ENCODE measurements at regions not wholly inside any gene's neighbourhood (a gene's known extent, or its start where the extent isn't known, plus 50 kb on each side); places are given as distances from the start of the nearest gene placed in this dataset.

DNA sequence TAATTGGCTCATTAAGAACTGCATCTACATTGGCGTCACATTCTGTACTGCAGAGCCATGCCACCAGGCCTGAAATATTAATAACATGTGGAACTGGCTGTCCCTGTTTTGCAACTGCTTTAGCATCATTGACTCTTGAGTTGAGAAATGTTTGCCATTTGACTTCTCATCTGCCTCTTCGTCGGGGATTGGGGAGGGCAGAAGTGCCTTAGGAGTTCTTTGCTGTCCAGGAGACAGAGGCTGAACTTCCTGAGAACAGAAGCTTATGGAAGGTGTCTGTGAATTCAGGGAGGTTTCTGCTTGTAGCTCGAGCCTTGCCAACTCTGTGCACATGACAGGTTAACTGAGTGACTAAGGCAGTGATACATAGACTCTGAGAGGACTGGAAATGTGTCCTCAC, 265.0 kb downstream of the KIF4B start:
- no peaks in the 10 kb centered on the region for H3K36me3 Mint-ChIP-seq (ENCODE audit: low read depth)
- no peaks in the 10 kb centered on the region for H3K36me3 ChIP-seq (ENCODE audit: insufficient read depth, low read length)
- H3K9me3 ChIP-seq (ENCODE audit: control insufficient read depth in 1 of 2, insufficient read depth in 1 of 2, low read length in 2 of 2): no peaks in the 10 kb centered on the region
- CTCF ChIA-PET: no interaction called here
- no peak overlapping the region for H3K4me3 ChIP-seq (ENCODE audit: low read length)
- no peak for TF ChIP-seq CTCF (IDR thresholded peaks at IDR 0.05)
- H3K4me1 Mint-ChIP-seq (ENCODE audit: low read depth): no peaks in the 10 kb centered on the region
- H3K27ac ChIP-seq (ENCODE audit: low read depth in 1 of 2, low read length in 2 of 2): no peak overlapping the region
- H3K27me3 ChIP-seq (ENCODE audit: control insufficient read depth in 1 of 2, insufficient read depth in 2 of 2, low read length in 2 of 2): peaks cover 0 to 5% of the 10 kb centered on the region in 2 experiments
- H3K4me3 Mint-ChIP-seq: no peak overlapping the region
- H3K27ac Mint-ChIP-seq: no peak overlapping the region
- intact Hi-C loops (cut with DNase I, micrococcal nuclease): loop anchor here in 1 of 2 experiments (5.0 kb wide), 1 partner anchor 169 kb away; no protein-coding TSS in a partner anchor
- peaks cover 49% of the 10 kb centered on the region for H3K27me3 Mint-ChIP-seq
- POLR2A ChIA-PET: no interaction called here
- ATAC-seq (ENCODE audit: poor library complexity) (no peak), DNase-seq (no peak)
- no peaks in the 10 kb centered on the region for H3K4me1 ChIP-seq (ENCODE audit: insufficient read depth, low read length)
- peaks cover 3% of the 10 kb centered on the region for H3K9me3 Mint-ChIP-seq

- Mint-ChIP-seq H3K9me3 (peaks cover 3% of the 10 kb centered on the region), H3K27me3 (peaks cover 45% of the 10 kb centered on the region), H3K4me3 (no peak overlapping the region), H3K27ac (no peak overlapping the region), H3K4me1 (ENCODE audit: low read depth) (no peaks in the 10 kb centered on the region), H3K36me3 (ENCODE audit: low read depth) (no peaks in the 10 kb centered on the region)
- no peaks in the 10 kb centered on the region for H3K36me3 ChIP-seq (ENCODE audit: insufficient read depth, low read length)
- H3K4me1 ChIP-seq (ENCODE audit: insufficient read depth, low read length): no peaks in the 10 kb centered on the region
- intact Hi-C loops (cut with DNase I, micrococcal nuclease): no loop called here
- H3K27me3 ChIP-seq (ENCODE audit: control insufficient read depth in 1 of 2, insufficient read depth in 2 of 2, low read length in 2 of 2): peaks cover 0 to 6% of the 10 kb centered on the region in 2 experiments
- H3K4me3 ChIP-seq (ENCODE audit: low read length): no peak overlapping the region
- no peak overlapping the region for H3K27ac ChIP-seq (ENCODE audit: low read depth in 1 of 2, low read length in 2 of 2)
- POLR2A ChIA-PET: no interaction called here
- CTCF ChIA-PET: interaction anchor here (0.6 kb wide), 1 partner anchor 18 kb away, joined by 3 read pairs; no protein-coding TSS in a partner anchor
- no peaks in the 10 kb centered on the region for H3K9me3 ChIP-seq (ENCODE audit: control insufficient read depth in 1 of 2, insufficient read depth in 1 of 2, low read length in 2 of 2)
- TF ChIP-seq CTCF (IDR thresholded peaks at IDR 0.05): no peak
- no peak for DNase-seq
- ATAC-seq (ENCODE audit: poor library complexity): no peak
Observed at GRCh38 chr5:155282503-155283107, 269.1 kb downstream of the KIF4B start.

- H3K36me3 ChIP-seq (ENCODE audit: insufficient read depth, low read length): no peaks in the 10 kb centered on the region
- TF ChIP-seq CTCF (IDR thresholded peaks at IDR 0.05): no peak
- H3K4me3 Mint-ChIP-seq: no peak overlapping the region
- no peaks in the 10 kb centered on the region for H3K4me1 Mint-ChIP-seq (ENCODE audit: low read depth)
- H3K27ac Mint-ChIP-seq: no peak overlapping the region
- H3K27ac ChIP-seq (ENCODE audit: low read depth in 1 of 2, low read length in 2 of 2): no peak overlapping the region
- H3K9me3 Mint-ChIP-seq: peaks cover 9% of the 10 kb centered on the region
- no peaks in the 10 kb centered on the region for H3K9me3 ChIP-seq (ENCODE audit: control insufficient read depth in 1 of 2, insufficient read depth in 1 of 2, low read length in 2 of 2)
- H3K27me3 ChIP-seq (ENCODE audit: control insufficient read depth in 1 of 2, insufficient read depth in 2 of 2, low read length in 2 of 2): peaks cover 0 to 6% of the 10 kb centered on the region in 2 experiments
- H3K4me3 ChIP-seq (ENCODE audit: low read length): no peak overlapping the region
- H3K27me3 Mint-ChIP-seq: peaks cover 49% of the 10 kb centered on the region
- intact Hi-C loops (cut with DNase I, micrococcal nuclease): no loop called here
- ChIA-PET CTCF (no interaction called here), POLR2A (interaction anchor here (0.6 kb wide), 2 partner anchors 8 to 12 kb away, joined by 3 read pairs; no protein-coding TSS in a partner anchor)
- no peak for ATAC-seq (ENCODE audit: poor library complexity)
- H3K36me3 Mint-ChIP-seq (ENCODE audit: low read depth): no peaks in the 10 kb centered on the region
- no peak for DNase-seq
- H3K4me1 ChIP-seq (ENCODE audit: insufficient read depth, low read length): no peaks in the 10 kb centered on the region
Observed at GRCh38 chr5:155285706-155286105, 272.2 kb downstream of the KIF4B start.
